ENCODE measurements at regions not wholly inside any gene's neighbourhood (a gene's known extent, or its start where the extent isn't known, plus 50 kb on each side); places are given as distances from the start of the nearest gene placed in this dataset.

GRCh38 chr12:84764001-84764400 lies 148.6 kb downstream of the SLC6A15 start:
- TF ChIP-seq, protein P1, sequence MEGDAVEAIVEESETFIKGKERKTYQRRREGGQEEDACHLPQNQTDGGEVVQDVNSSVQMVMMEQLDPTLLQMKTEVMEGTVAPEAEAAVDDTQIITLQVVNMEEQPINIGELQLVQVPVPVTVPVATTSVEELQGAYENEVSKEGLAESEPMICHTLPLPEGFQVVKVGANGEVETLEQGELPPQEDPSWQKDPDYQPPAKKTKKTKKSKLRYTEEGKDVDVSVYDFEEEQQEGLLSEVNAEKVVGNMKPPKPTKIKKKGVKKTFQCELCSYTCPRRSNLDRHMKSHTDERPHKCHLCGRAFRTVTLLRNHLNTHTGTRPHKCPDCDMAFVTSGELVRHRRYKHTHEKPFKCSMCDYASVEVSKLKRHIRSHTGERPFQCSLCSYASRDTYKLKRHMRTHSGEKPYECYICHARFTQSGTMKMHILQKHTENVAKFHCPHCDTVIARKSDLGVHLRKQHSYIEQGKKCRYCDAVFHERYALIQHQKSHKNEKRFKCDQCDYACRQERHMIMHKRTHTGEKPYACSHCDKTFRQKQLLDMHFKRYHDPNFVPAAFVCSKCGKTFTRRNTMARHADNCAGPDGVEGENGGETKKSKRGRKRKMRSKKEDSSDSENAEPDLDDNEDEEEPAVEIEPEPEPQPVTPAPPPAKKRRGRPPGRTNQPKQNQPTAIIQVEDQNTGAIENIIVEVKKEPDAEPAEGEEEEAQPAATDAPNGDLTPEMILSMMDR (optimal IDR thresholded peaks at IDR 0.05 in 1 of 3, IDR thresholded peaks at IDR 0.05 in 1 of 3, conservative IDR thresholded peaks at IDR 0.05 in 1 of 3; ENCODE audit: extremely low read depth in 1 of 3, insufficient read depth in 2 of 3, low read length in 3 of 3) = no peak
- no peak for TF ChIP-seq EZH2 (IDR thresholded peaks at IDR 0.05; ENCODE audit: low read length)

Data from keratinocyte (primary cell).